Upper lobe of left lung (tissue), 4 donors: ENCODE measurements at regions not wholly inside any gene's neighbourhood (a gene's known extent, or its start where the extent isn't known, plus 50 kb on each side); places are given as distances from the start of the nearest gene placed in this dataset.

Experiments used
- CTCF ChIP-seq, 6 experiments: fragments of 450-650 bp in 4 of 6; fragments of 200-600 bp in 2 of 6; sonication (generic) in 2 of 6; IDR thresholded peaks; one replicate each; pipeline ENCODE4 v1.5.1; 2016 to 2019; ENCODE audit warnings: antibody characterized with exemption in 6 of 6
- EP300 ChIP-seq, 4 donors: sonication (generic); formaldehyde crosslinking; IDR thresholded peaks; one replicate each; pipeline ENCODE4 v1.5.1; 2017; ENCODE audit warnings: antibody characterized with exemption in 4 of 4, control low read depth in 2 of 4
- POLR2A ChIP-seq, 4 donors: fragments of 450-650 bp; IDR thresholded peaks; one replicate each; pipeline ENCODE4 v1.5.1; 2016 to 2017; ENCODE audit warnings: antibody characterized with exemption in 4 of 4, mild to moderate bottlenecking in 2 of 4
- POLR2AphosphoS5 ChIP-seq, 2 donors: sonication (generic); formaldehyde crosslinking; IDR thresholded peaks; one replicate each; pipeline ENCODE4 v1.5.1; 2017; ENCODE audit warnings: antibody characterized with exemption in 2 of 2

- no peak for TF ChIP-seq POLR2AphosphoS5 (IDR thresholded peaks at IDR 0.05)
- TF ChIP-seq CTCF (IDR thresholded peaks at IDR 0.05), result no peak
- no peak for TF ChIP-seq POLR2A (IDR thresholded peaks at IDR 0.05)
- TF ChIP-seq EP300 (IDR thresholded peaks at IDR 0.05), result no peak
Observed at GRCh38 chr3:153285194-153285641, 123.2 kb downstream of the RAP2B start.
